GM21576 (cell line): ENCODE measurements at regions not wholly inside any gene's neighbourhood (a gene's known extent, or its start where the extent isn't known, plus 50 kb on each side); places are given as distances from the start of the nearest gene placed in this dataset.

ENCODE experiments used
- ATAC-seq: cut with Tn5 transposase; IDR thresholded peaks from one replicate; pipeline ENCODE4 v1.9.1; 2021; ENCODE audit warnings: mild to moderate bottlenecking, moderate library complexity; ENCODE audit not compliant: unreplicated experiment

- no peak for ATAC-seq
Observed at GRCh38 chr1:232386294-232386693, 243.6 kb downstream of the SIPA1L2 start.

- ATAC-seq: no peak
Observed at GRCh38 chr1:232385221-232385620, 244.7 kb downstream of the SIPA1L2 start.

- no peak for ATAC-seq
Observed at GRCh38 chr1:232384171-232384883, 245.6 kb downstream of the SIPA1L2 start.

GRCh38 chr1:232383455-232384123, 246.3 kb downstream of the SIPA1L2 start:
- no peak for ATAC-seq

GRCh38 chr1:232382671-232383070, 247.3 kb downstream of the SIPA1L2 start:
- ATAC-seq: no peak

GRCh38 chr1:232381394-232382100, 248.4 kb downstream of the SIPA1L2 start:
- no peak for ATAC-seq

- no peak for ATAC-seq
Observed at GRCh38 chr1:232380596-232380995, 249.3 kb downstream of the SIPA1L2 start.

GRCh38 chr1:232380131-232380530, 249.8 kb downstream of the SIPA1L2 start:
- ATAC-seq: no peak

GRCh38 chr1:232379063-232379434, 250.9 kb downstream of the SIPA1L2 start:
- ATAC-seq: no peak

- ATAC-seq: no peak
Observed at GRCh38 chr1:232378266-232379062, 251.5 kb downstream of the SIPA1L2 start.

GRCh38 chr1:232377494-232377770, 252.5 kb downstream of the SIPA1L2 start:
- no peak for ATAC-seq

- no peak for ATAC-seq
Observed at GRCh38 chr1:232376632-232377493, 253.1 kb downstream of the SIPA1L2 start.

GRCh38 chr1:232372841-232373440, 257.0 kb downstream of the SIPA1L2 start:
- ATAC-seq: no peak

- ATAC-seq: no peak
Observed at GRCh38 chr1:232372431-232372830, 257.5 kb downstream of the SIPA1L2 start.

- ATAC-seq: no peak
Observed at GRCh38 chr1:232369451-232370296, 260.3 kb downstream of the SIPA1L2 start.

- ATAC-seq: no peak
Observed at GRCh38 chr1:232368821-232369321, 261.1 kb downstream of the SIPA1L2 start.

GRCh38 chr1:232367293-232367692, 262.6 kb downstream of the SIPA1L2 start:
- no peak for ATAC-seq

GRCh38 chr1:232364654-232365382, 265.1 kb downstream of the SIPA1L2 start:
- ATAC-seq: no peak
